Heart left ventricle (tissue), 16 donors: ENCODE measurements at regions not wholly inside any gene's neighbourhood (a gene's known extent, or its start where the extent isn't known, plus 50 kb on each side); places are given as distances from the start of the nearest gene placed in this dataset.

Source experiments
- ATAC-seq, 4 donors: fragments of 200-7000 bp; cut with Tn5 transposase; one replicate each; pipeline ENCODE4 v1.9.1; 2020 to 2022; ENCODE audit warnings: moderate library complexity in 4 of 4, mild to moderate bottlenecking in 3 of 4, moderate number of reproducible peaks in 1 of 4
- DNase-seq, 5 donors: peaks; one replicate each; pipeline ENCODE4 v3.0.0-alpha.2; 2020
- H3K27ac ChIP-seq, 12 donors: fragments of 200-600 bp; sonication (generic) in 4 of 12; one replicate each; pipeline versions ENCODE4 v1.5.0 to v1.8.0; 2016 to 2022; ENCODE audit warnings: mild to moderate bottlenecking in 2 of 12
- H3K27me3 ChIP-seq, 9 donors: fragments of 200-600 bp; sonication (generic) in 2 of 9; one replicate each; pipeline versions ENCODE4 v1.5.1 to v1.8.0; 2016 to 2022; ENCODE audit warnings: mild to moderate bottlenecking in 3 of 9
- H3K36me3 ChIP-seq, 9 donors: fragments of 200-600 bp; sonication (generic) in 2 of 9; one replicate each; pipeline versions ENCODE4 v1.5.0 to v1.8.0; 2018 to 2022; ENCODE audit warnings: mild to moderate bottlenecking in 2 of 9
- H3K4me1 ChIP-seq, 12 donors: fragments of 200-600 bp; sonication (generic) in 4 of 12; one replicate each; pipeline versions ENCODE4 v1.5.0 to v1.8.0; 2016 to 2022; ENCODE audit warnings: mild to moderate bottlenecking in 3 of 12
- H3K4me3 ChIP-seq, 12 donors: fragments of 200-600 bp; sonication (generic) in 4 of 12; one replicate each; pipeline versions ENCODE4 v1.5.0 to v1.8.0; 2017 to 2022; ENCODE audit warnings: mild to moderate bottlenecking in 9 of 12, moderate library complexity in 4 of 12
- H3K9me3 ChIP-seq, 12 donors: fragments of 200-600 bp; sonication (generic) in 4 of 12; one replicate each; pipeline versions ENCODE4 v1.5.0 to v1.8.0; 2016 to 2022; ENCODE audit warnings: mild to moderate bottlenecking in 1 of 12
- CTCF ChIP-seq, 12 donors: fragments of 200-600 bp; sonication (generic) in 4 of 12; IDR thresholded peaks; one replicate each; pipeline versions ENCODE4 v1.5.0 to v1.8.0; 2018 to 2022; ENCODE audit warnings: antibody characterized with exemption in 12 of 12, mild to moderate bottlenecking in 5 of 12
- POLR2A ChIP-seq, 2 donors: fragments of 450-650 bp; IDR thresholded peaks; one replicate each; pipeline ENCODE4 v1.6.1; 2017; ENCODE audit warnings: antibody characterized with exemption in 2 of 2, mild to moderate bottlenecking in 2 of 2, moderate library complexity in 2 of 2
- WGBS, 4 donors: extraction: QIAGEN DNeasy Blood & Tissue Kit in 2 of 4; methylation state at CpG; one replicate each; pipeline versions ENCODE4 v1.1.5 to v1.1.7; 2013 to 2018; 5-methylcytosine and 5-hydroxymethylcytosine counted together
- intact Hi-C, 10 donors: fragments of 100-400 bp; cut with DNase I; formaldehyde crosslinking; loops; one replicate each; pipeline versions ENCODE4 v1.11.1 to v1.14.2; 2022
- donor health status: ischemic (EF 13 %, LVEDD 7.1; RV severe dilation, severe dysfunction).
- donor health status: healthy with polysubstance abuse.
- donor health status: DM: no; HTN: yes; CAD: no.
- donor health status: DM: no; HTN: no; CAD: no.
- donor health status: ischemic (EF 25% LVEDD 6.9; RV normal size, moderate dysfunction).
- donor health status: ischemic (EF 25% LVEDD 5.7; RV mildly dilated, moderate dysfunction).
- donor health status: healthy.
- donor health status: DM: yes; HTN: yes; CAD: no.
- donor health status: ischemic (EF 35%, LVEDD 5.7; RV mildly dilated, moderate dysfunction).
- donor health status: nonischemic (EF 11% LVEDD 7.7; RV severe dilation, severe dysfunction).
- donor health status: DM: yes; HTN: yes; CAD: no.
- donor health status: PGD.
- donor health status: ischemic (EF 29% LVEDD 5.4; RV normal size, mild dysfunction).
- donor health status: nonischemic (EF 23%, LVEDD 6.1; RV moderate dilation, normal function).

GRCh38 chr15:60191016-60191415, 186.9 kb downstream of the FOXB1 start:
- Histone ChIP-seq H3K9me3 (no peaks in the 10 kb centered on the region), H3K4me1 (no peaks in the 10 kb centered on the region), H3K4me3 (no peak overlapping the region), H3K27ac (no peak overlapping the region), H3K36me3 (no peaks in the 10 kb centered on the region), H3K27me3 (peaks cover 0 to 32% (median 11%) of the 10 kb centered on the region in 9 donors)
- WGBS, 4 donors, result 69 to 77% (median 73%) methylated on average over 6 of the region's 6 CpGs
- DNase-seq (no peak), ATAC-seq (no peak)
- no peak for TF ChIP-seq CTCF (IDR thresholded peaks at IDR 0.05)
- no peak for TF ChIP-seq POLR2A (IDR thresholded peaks at IDR 0.05)
- intact Hi-C loops, result no loop called here

- Histone ChIP-seq H3K27me3 (peaks cover 0 to 37% (median 7%) of the 10 kb centered on the region in 9 donors), H3K4me3 (no peak overlapping the region), H3K9me3 (no peaks in the 10 kb centered on the region), H3K36me3 (no peaks in the 10 kb centered on the region), H3K4me1 (no peaks in the 10 kb centered on the region), H3K27ac (no peak overlapping the region)
- WGBS, 4 donors, result 81 to 90% (median 85%) methylated on average over 2 of the region's 2 CpGs
- DNase-seq (no peak), ATAC-seq (no peak)
- TF ChIP-seq CTCF (IDR thresholded peaks at IDR 0.05) (no peak), POLR2A (IDR thresholded peaks at IDR 0.05) (no peak)
- intact Hi-C loops, result no loop called here
Observed at GRCh38 chr15:60191821-60192220, 187.7 kb downstream of the FOXB1 start.

- Histone ChIP-seq H3K27ac (no peak overlapping the region), H3K27me3 (peaks cover 0 to 43% (median 2%) of the 10 kb centered on the region in 9 donors), H3K4me1 (no peaks in the 10 kb centered on the region), H3K36me3 (no peaks in the 10 kb centered on the region), H3K4me3 (no peak overlapping the region), H3K9me3 (no peaks in the 10 kb centered on the region)
- intact Hi-C loops, result no loop called here
- 66 to 77% (median 73%) methylated on average over 1 of the region's 1 CpG for WGBS, 4 donors
- ATAC-seq (no peak), DNase-seq (no peak)
- TF ChIP-seq POLR2A (IDR thresholded peaks at IDR 0.05) (no peak), CTCF (IDR thresholded peaks at IDR 0.05) (no peak)
Observed at GRCh38 chr15:60195611-60196010, 191.5 kb downstream of the FOXB1 start.

- intact Hi-C loops, result no loop called here
- Histone ChIP-seq H3K27ac (no peak overlapping the region), H3K36me3 (no peaks in the 10 kb centered on the region), H3K4me1 (peaks cover 0 to 2% (median 0%) of the 10 kb centered on the region in 12 donors), H3K9me3 (no peaks in the 10 kb centered on the region), H3K4me3 (no peak overlapping the region), H3K27me3 (peaks cover 0 to 35% (median 4%) of the 10 kb centered on the region in 9 donors)
- DNase-seq, result no peak
- WGBS, 4 donors, result 69 to 76% (median 73%) methylated on average over 11 of the region's 11 CpGs
- TF ChIP-seq CTCF (IDR thresholded peaks at IDR 0.05) (no peak), POLR2A (IDR thresholded peaks at IDR 0.05) (no peak)
- no peak for ATAC-seq
Observed at GRCh38 chr15:60204131-60204885, 193.5 kb downstream of the ANXA2 start.
